OCI-LY3 (cell line): ENCODE measurements at regions not wholly inside any gene's neighbourhood (a gene's known extent, or its start where the extent isn't known, plus 50 kb on each side); places are given as distances from the start of the nearest gene placed in this dataset.
"Not testable (repeated sequence)": the region's sequence is repeated elsewhere in the genome, so short reads cannot be mapped to it uniquely, and the experiment has no call there.

Experiments
- CTCF ChIP-seq: fragments of 200-600, 300-600 bp; sonication (generic); IDR thresholded peaks from 2 replicates; pipeline ENCODE4 v1.5.1; 2014; ENCODE audit warnings: antibody characterized with exemption, low read length, low read depth
- EZH2phosphoT487 ChIP-seq: fragments of 200-600 bp; shearing (Covaris generic); IDR thresholded peaks from 2 replicates; pipeline ENCODE4 v1.6.1; 2018; ENCODE audit warnings: antibody characterized with exemption, mixed run types, low read depth

DNA sequence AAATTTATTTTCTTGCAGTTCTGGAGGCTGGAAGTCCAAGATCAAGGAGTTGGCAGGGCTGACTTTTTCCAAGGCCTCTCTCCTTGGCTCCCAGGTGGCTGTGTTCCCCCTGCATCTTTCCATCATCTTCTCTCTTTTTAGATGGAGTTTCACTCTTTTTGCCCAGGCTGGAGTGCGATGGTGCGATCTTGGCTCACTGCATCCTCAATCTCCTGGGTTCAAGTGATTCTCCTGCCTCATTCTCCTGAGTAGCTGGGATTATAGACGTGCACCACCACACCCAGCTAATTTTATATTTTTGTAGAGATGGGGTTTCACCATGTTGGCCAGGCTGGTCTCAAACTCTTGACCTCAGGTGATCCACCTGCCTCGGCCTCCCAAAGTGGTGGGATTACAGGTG lies 411.1 kb downstream of the RPS24 start:
- not testable (repeated sequence) for TF ChIP-seq CTCF, EZH2phosphoT487
